Transverse colon (tissue), 4 donors: ENCODE measurements at regions not wholly inside any gene's neighbourhood (a gene's known extent, or its start where the extent isn't known, plus 50 kb on each side); places are given as distances from the start of the nearest gene placed in this dataset.

ENCODE experiments used
- DNase-seq: peaks from one replicate; pipeline ENCODE4 v3.0.0-alpha.2; 2019
- H3K27ac ChIP-seq, 4 donors: fragments of 200-600 bp; sonication (generic); 2 replicates each; pipeline ENCODE4 v1.5.1; 2016 to 2018; ENCODE audit warnings: inconsistent platforms in 4 of 4
- H3K27me3 ChIP-seq: fragments of 200-600 bp; sonication (generic); 2 replicates; pipeline ENCODE4 v1.5.1; 2017; ENCODE audit warnings: inconsistent platforms
- H3K36me3 ChIP-seq, 4 donors: fragments of 200-600 bp; sonication (generic); 2 replicates each; pipeline ENCODE4 v1.5.1; 2017 to 2019; ENCODE audit warnings: inconsistent platforms in 4 of 4
- H3K4me1 ChIP-seq, 4 donors: fragments of 200-600 bp; sonication (generic); 2 replicates each; pipeline ENCODE4 v1.5.1; 2017 to 2020; ENCODE audit warnings: inconsistent platforms in 4 of 4
- H3K4me3 ChIP-seq, 4 donors: fragments of 200-600 bp; sonication (generic); 1 replicate in 1 of 4; 2 replicates in 3 of 4; pipeline versions ENCODE4 v1.5.1 to v1.6.1; 2017 to 2019; ENCODE audit warnings: inconsistent platforms in 4 of 4
- H3K9me3 ChIP-seq, 2 donors: fragments of 200-600 bp; sonication (generic); 2 replicates each; pipeline ENCODE4 v1.5.1; 2017 to 2019; ENCODE audit warnings: inconsistent platforms in 2 of 2
- EP300 ChIP-seq: sonication (generic); formaldehyde crosslinking; IDR thresholded peaks from one replicate; pipeline ENCODE4 v1.6.1; 2017; ENCODE audit warnings: antibody characterized with exemption, low read depth
- POLR2A ChIP-seq: fragments of 450-650 bp; IDR thresholded peaks from one replicate; pipeline ENCODE4 v1.6.1; 2016; ENCODE audit warnings: antibody characterized with exemption, mild to moderate bottlenecking, moderate library complexity
- POLR2AphosphoS5 ChIP-seq, 3 donors: sonication (generic); formaldehyde crosslinking; IDR thresholded peaks; one replicate each; pipeline ENCODE4 v1.6.1; 2016; ENCODE audit warnings: antibody characterized with exemption in 3 of 3
- WGBS, 2 donors: methylation state at CpG; one replicate each; pipeline ENCODE4 v1.1.5; 2018; ENCODE audit warnings: low coverage in 1 of 2; 5-methylcytosine and 5-hydroxymethylcytosine counted together
- in situ Hi-C, 4 donors: fragments of 200-750 bp; cut with MboI; loops; one replicate each; pipeline versions ENCODE4 v1.15.0 to v1.15.1; 2017; ENCODE audit warnings: low sequenced_read_pairs in 3 of 4, low pct_ligation_motif_present in 1 of 4, low pct_unique_long_range_greater_than_20kb in 1 of 4
- intact Hi-C: fragments of 100-400 bp; cut with DNase I; formaldehyde crosslinking; loops from one replicate; pipeline ENCODE4 v1.15.1; 2023; ENCODE audit warnings: low total_unique reads
- small RNA-seq, 4 donors: library from RNA; depleted of rRNA; stranded (forward); fragments of <200 nt; gene quantifications; one replicate each; pipeline ENCODE3, GENCODE V24; 2016
- TF ChIP-seq, protein P1 (sequence below), 5 experiments: fragments of 200-600 bp in 3 of 5; fragments of 450-650 bp in 2 of 5; sonication (generic) in 3 of 5; IDR thresholded peaks; 1 replicate in 2 of 5; 2 replicates in 3 of 5; pipeline ENCODE4 v1.5.1; 2016 to 2017; ENCODE audit warnings: antibody characterized with exemption in 5 of 5, inconsistent platforms in 3 of 5, mild to moderate bottlenecking in 2 of 5, moderate library complexity in 1 of 5

DNA sequence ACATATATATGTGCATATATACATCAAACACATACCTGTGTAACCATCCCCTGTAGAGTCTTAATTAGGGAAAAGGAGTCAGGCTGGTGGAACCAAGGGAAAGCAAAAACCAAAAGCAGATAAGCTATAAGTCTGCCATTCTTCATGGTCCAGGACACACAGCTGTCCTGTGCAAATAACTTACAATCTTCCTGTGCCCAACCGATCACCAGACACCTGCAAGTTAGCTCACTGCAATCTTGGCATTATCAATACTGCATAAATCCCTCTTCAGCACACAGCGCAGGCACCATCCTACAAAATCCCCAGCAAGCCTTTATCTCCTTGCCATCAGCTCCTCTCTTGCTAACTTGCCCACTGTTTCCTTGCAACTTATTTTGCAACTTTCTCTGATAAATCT, 60.8 kb upstream of the DYNAP start:
- Histone ChIP-seq H3K27ac (no peak overlapping the region), H3K4me1 (no peaks in the 10 kb centered on the region), H3K27me3 (no peaks in the 10 kb centered on the region), H3K9me3 (no peaks in the 10 kb centered on the region), H3K4me3 (no peak overlapping the region), H3K36me3 (no peaks in the 10 kb centered on the region)
- WGBS, 2 donors, result 65 to 100% methylated on average over 1 to 2 of the region's 2 CpGs
- TF ChIP-seq, protein P1, sequence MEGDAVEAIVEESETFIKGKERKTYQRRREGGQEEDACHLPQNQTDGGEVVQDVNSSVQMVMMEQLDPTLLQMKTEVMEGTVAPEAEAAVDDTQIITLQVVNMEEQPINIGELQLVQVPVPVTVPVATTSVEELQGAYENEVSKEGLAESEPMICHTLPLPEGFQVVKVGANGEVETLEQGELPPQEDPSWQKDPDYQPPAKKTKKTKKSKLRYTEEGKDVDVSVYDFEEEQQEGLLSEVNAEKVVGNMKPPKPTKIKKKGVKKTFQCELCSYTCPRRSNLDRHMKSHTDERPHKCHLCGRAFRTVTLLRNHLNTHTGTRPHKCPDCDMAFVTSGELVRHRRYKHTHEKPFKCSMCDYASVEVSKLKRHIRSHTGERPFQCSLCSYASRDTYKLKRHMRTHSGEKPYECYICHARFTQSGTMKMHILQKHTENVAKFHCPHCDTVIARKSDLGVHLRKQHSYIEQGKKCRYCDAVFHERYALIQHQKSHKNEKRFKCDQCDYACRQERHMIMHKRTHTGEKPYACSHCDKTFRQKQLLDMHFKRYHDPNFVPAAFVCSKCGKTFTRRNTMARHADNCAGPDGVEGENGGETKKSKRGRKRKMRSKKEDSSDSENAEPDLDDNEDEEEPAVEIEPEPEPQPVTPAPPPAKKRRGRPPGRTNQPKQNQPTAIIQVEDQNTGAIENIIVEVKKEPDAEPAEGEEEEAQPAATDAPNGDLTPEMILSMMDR (IDR thresholded peaks at IDR 0.05), result no peak
- TF ChIP-seq POLR2A (no peak), POLR2AphosphoS5 (IDR thresholded peaks at IDR 0.05) (no peak), EP300 (no peak)
- in situ Hi-C loops, result no loop called here
- DNase-seq, result no peak
- intact Hi-C loops, result no loop called here

DNA sequence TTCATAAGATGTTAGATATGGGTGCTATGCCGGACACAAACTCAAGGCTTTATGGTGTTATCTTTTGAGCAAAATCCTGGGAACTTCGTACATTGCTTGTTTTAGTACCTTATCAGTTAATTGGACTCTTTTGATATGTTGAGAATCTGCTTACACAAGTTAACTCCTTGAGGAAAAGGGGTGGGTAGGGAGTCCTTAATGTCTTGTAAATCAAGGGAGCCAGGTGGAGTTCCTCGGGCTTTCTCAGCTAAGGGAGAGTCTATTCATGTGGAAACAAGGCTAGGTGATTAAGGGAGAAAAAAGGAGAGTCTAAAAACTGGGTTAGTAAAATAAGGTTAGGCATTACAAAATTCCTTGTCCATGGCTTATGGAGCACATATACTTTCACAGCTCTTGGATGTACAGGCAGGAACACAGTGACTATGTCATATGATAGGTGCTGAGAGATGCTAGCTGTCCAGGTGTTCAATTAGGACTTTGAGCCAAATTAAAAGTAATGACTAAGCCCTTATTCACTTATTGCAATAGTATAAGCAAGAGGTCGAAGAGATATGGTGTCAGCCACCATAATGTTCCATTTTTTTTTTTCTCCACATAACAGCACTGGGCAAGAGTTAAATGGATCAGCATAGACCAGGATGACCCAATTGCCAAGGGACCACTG, 59.5 kb upstream of the DYNAP start:
- 29 to 39% methylated on average over 3 to 4 of the region's 4 CpGs for WGBS, 2 donors
- H3K4me1 ChIP-seq, result no peaks in the 10 kb centered on the region
- no peak overlapping the region for H3K27ac ChIP-seq
- no peak for DNase-seq
- H3K9me3 ChIP-seq, result no peaks in the 10 kb centered on the region
- H3K36me3 ChIP-seq, result no peaks in the 10 kb centered on the region
- H3K4me3 ChIP-seq, result no peak overlapping the region
- intact Hi-C loops, result no loop called here
- TF ChIP-seq POLR2A (no peak), POLR2AphosphoS5 (IDR thresholded peaks at IDR 0.05) (no peak), EP300 (no peak)
- TF ChIP-seq, protein P1 (IDR thresholded peaks at IDR 0.05), result no peak
- in situ Hi-C loops, result no loop called here
- H3K27me3 ChIP-seq, result no peaks in the 10 kb centered on the region

DNA sequence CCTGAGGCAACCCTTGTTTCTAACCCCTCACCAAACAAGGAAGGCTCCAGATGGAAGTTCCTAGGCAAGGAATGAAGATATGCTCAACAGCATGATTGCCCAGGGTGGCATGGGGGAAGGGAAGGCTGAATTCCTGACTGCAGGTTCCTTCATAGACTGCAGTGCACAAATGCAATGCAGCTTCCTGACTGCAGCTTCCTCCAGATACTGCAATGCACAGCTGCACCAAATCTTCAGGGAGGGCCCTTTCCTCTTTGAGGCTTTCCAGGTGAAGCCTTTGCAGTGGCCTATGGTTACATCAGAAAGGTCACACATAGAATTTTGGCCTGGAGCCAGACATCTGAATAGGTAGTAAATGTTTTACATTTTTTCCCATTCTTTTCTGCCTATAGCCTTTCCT, 58.8 kb upstream of the DYNAP start:
- in situ Hi-C loops, result no loop called here
- Histone ChIP-seq H3K9me3 (no peaks in the 10 kb centered on the region), H3K4me3 (no peak overlapping the region), H3K27ac (no peak overlapping the region), H3K27me3 (no peaks in the 10 kb centered on the region), H3K36me3 (no peaks in the 10 kb centered on the region), H3K4me1 (no peaks in the 10 kb centered on the region)
- intact Hi-C loops, result no loop called here
- DNase-seq, result no peak
- TF ChIP-seq POLR2A (no peak), POLR2AphosphoS5 (IDR thresholded peaks at IDR 0.05) (no peak), EP300 (no peak)
- TF ChIP-seq, protein P1 (IDR thresholded peaks at IDR 0.05), result no peak

DNA sequence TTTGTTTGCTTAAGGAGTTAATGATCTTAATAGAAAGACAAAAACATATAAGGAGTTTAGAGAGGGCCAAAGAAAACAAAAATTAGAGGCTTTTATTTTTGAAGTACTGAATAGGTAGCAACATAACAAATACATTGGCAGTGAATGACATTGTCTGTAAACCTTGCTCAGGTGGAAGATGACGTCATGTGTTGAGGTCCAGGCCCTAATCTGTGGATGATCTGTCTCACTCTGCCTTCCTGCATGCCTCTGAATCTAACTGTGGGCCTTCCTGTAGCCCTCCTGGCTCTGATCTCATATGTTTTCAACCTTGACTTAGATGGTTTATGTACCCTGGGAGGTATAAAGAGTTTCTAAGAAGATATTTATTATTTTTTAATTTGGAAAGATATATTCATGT, 58.1 kb upstream of the DYNAP start:
- TF ChIP-seq, protein P1 (IDR thresholded peaks at IDR 0.05), result no peak
- no peak for TF ChIP-seq POLR2AphosphoS5 (IDR thresholded peaks at IDR 0.05)
- no peak for TF ChIP-seq EP300
- no peak for TF ChIP-seq POLR2A
- H3K27me3 ChIP-seq, result no peaks in the 10 kb centered on the region
- 29 to 43% methylated on average over 1 of the region's 1 CpG for WGBS, 2 donors
- H3K4me3 ChIP-seq, result no peak overlapping the region
- H3K27ac ChIP-seq, result no peak overlapping the region
- no peaks in the 10 kb centered on the region for H3K36me3 ChIP-seq
- intact Hi-C loops (no loop called here), in situ Hi-C loops (no loop called here)
- DNase-seq, result no peak
- H3K4me1 ChIP-seq, result no peaks in the 10 kb centered on the region
- H3K9me3 ChIP-seq, result no peaks in the 10 kb centered on the region

Small RNA genes in the stretch of these regions (small RNA-seq; reads per million reads assigned to genes)
- gene AC090897.1, result 0 reads per million in 4 donors
